ENCODE measurements at regions not wholly inside any gene's neighbourhood (a gene's known extent, or its start where the extent isn't known, plus 50 kb on each side); places are given as distances from the start of the nearest gene placed in this dataset.
"Not testable (repeated sequence)": the region's sequence is repeated elsewhere in the genome, so short reads cannot be mapped to it uniquely, and the experiment has no call there.

- no peaks in the 10 kb centered on the region for H3K36me3 ChIP-seq (ENCODE audit: low read depth)
- H3K9me3 ChIP-seq = no peaks in the 10 kb centered on the region
- no peak for DNase-seq
- intact Hi-C loops (cut with DNase I, micrococcal nuclease) = no loop called here
- H3K4me1 ChIP-seq (ENCODE audit: low read depth) = no peaks in the 10 kb centered on the region
- no peak overlapping the region for H3K4me3 ChIP-seq
- no peak for ATAC-seq
- no peak for TF ChIP-seq CTCF (IDR thresholded peaks at IDR 0.05)
Observed at GRCh38 chr1:38772026-38772425, 87.5 kb downstream of the RRAGC start.

- DNase-seq; H3K36me3 ChIP-seq (ENCODE audit: low read depth); H3K9me3 ChIP-seq; H3K4me1 ChIP-seq (ENCODE audit: low read depth); intact Hi-C loops (cut with DNase I, micrococcal nuclease); H3K4me3 ChIP-seq; ATAC-seq: not testable (repeated sequence)
Observed at GRCh38 chr1:38770516-38771173, 88.9 kb downstream of the RRAGC start.

GRCh38 chr1:38766125-38766524 is 93.4 kb downstream of the RRAGC start:
- ATAC-seq (no peak), DNase-seq (no peak)
- Histone ChIP-seq H3K9me3 (no peaks in the 10 kb centered on the region), H3K4me1 (ENCODE audit: low read depth) (no peaks in the 10 kb centered on the region), H3K36me3 (ENCODE audit: low read depth) (no peaks in the 10 kb centered on the region), H3K4me3 (no peak overlapping the region)
- no peak for TF ChIP-seq CTCF (IDR thresholded peaks at IDR 0.05)
- intact Hi-C loops (cut with DNase I, micrococcal nuclease) = no loop called here

GRCh38 chr1:38763121-38763520 is 96.5 kb downstream of the RRAGC start:
- DNase-seq = no peak
- H3K9me3 ChIP-seq = no peaks in the 10 kb centered on the region
- intact Hi-C loops (cut with DNase I, micrococcal nuclease) = no loop called here
- H3K4me1 ChIP-seq (ENCODE audit: low read depth) = no peaks in the 10 kb centered on the region
- no peak for TF ChIP-seq CTCF (IDR thresholded peaks at IDR 0.05)
- ATAC-seq = no peak
- no peaks in the 10 kb centered on the region for H3K36me3 ChIP-seq (ENCODE audit: low read depth)
- no peak overlapping the region for H3K4me3 ChIP-seq

GRCh38 chr1:38760562-38760961 is 99.0 kb downstream of the RRAGC start:
- Histone ChIP-seq H3K36me3 (ENCODE audit: low read depth) (no peaks in the 10 kb centered on the region), H3K4me1 (ENCODE audit: low read depth) (no peaks in the 10 kb centered on the region), H3K9me3 (no peaks in the 10 kb centered on the region), H3K4me3 (no peak overlapping the region)
- TF ChIP-seq CTCF (IDR thresholded peaks at IDR 0.05) = no peak
- DNase-seq = no peak
- intact Hi-C loops (cut with DNase I, micrococcal nuclease) = no loop called here
- no peak for ATAC-seq

- TF ChIP-seq CTCF (IDR thresholded peaks at IDR 0.05) = no peak
- H3K9me3 ChIP-seq = no peaks in the 10 kb centered on the region
- no peaks in the 10 kb centered on the region for H3K36me3 ChIP-seq (ENCODE audit: low read depth)
- DNase-seq = no peak
- ATAC-seq = no peak
- no peak overlapping the region for H3K4me3 ChIP-seq
- intact Hi-C loops (cut with DNase I, micrococcal nuclease) = no loop called here
- no peaks in the 10 kb centered on the region for H3K4me1 ChIP-seq (ENCODE audit: low read depth)
Observed at GRCh38 chr1:38758820-38759219, 100.8 kb downstream of the RRAGC start.

Measured in mucosa of descending colon (tissue), 3 donors.